PC-3 (cell line): ENCODE measurements at regions not wholly inside any gene's neighbourhood (a gene's known extent, or its start where the extent isn't known, plus 50 kb on each side); places are given as distances from the start of the nearest gene placed in this dataset.

ENCODE experiments used
- ATAC-seq: fragments of 200-7000 bp; cut with Tn5 transposase; 2 replicates; pipeline ENCODE4 v1.9.1; 2020; ENCODE audit warnings: mild to moderate bottlenecking, moderate library complexity
- BruUV-seq: library from RNA; stranded (reverse); fragments of 400-500 nt; replicated peaks from 2 replicates; lab custom pipeline; 2021; lab: Mats Ljungman, UMichigan
- CTCF ChIA-PET: fragments of 300-600 bp; sonication (Branson Sonifier 250); formaldehyde crosslinking; loops from one replicate; lab custom pipeline; 2022; ENCODE audit warnings: antibody characterized with exemption; lab: Charles Lee
- POLR2A ChIA-PET: fragments of 300-600 bp; sonication (Branson Sonifier 250); formaldehyde crosslinking; loops from one replicate; lab custom pipeline; 2022; ENCODE audit warnings: antibody characterized with exemption; ENCODE audit not compliant: unreplicated experiment; lab: Charles Lee
- DNase-seq: peaks from one replicate; pipeline ENCODE4 v3.0.0-alpha.2; 2015
- H2AFZ ChIP-seq: fragments of 300-600 bp; sonication (generic); 2 replicates; pipeline ENCODE4 v1.6.0; 2016; ENCODE audit warnings: antibody characterized with exemption, low read length
- H3F3A ChIP-seq: fragments of 300-600 bp; sonication (generic); one replicate; pipeline ENCODE4 v1.6.0; 2017; ENCODE audit warnings: antibody characterized with exemption, low read length, control low read depth, mild to moderate bottlenecking; ENCODE audit not compliant: unreplicated experiment
- H3K27ac ChIP-seq: fragments of 300-600 bp; sonication (generic); 2 replicates; pipeline ENCODE4 v1.5.1; 2016; ENCODE audit warnings: mild to moderate bottlenecking, low read length
- H3K27me3 ChIP-seq: fragments of 300-600 bp; sonication (generic); 2 replicates; pipeline ENCODE4 v1.6.1; 2016; ENCODE audit warnings: low read length, mixed read lengths
- H3K36me3 ChIP-seq: fragments of 300-600 bp; sonication (generic); 2 replicates; pipeline ENCODE4 v1.6.1; 2016; ENCODE audit warnings: low read depth, mixed run types, low read length, mixed read lengths
- H3K4me1 ChIP-seq: fragments of 300-600 bp; sonication (generic); 2 replicates; pipeline ENCODE4 v1.5.1; 2016; ENCODE audit warnings: low read length; ENCODE audit not compliant: insufficient read depth
- H3K4me2 ChIP-seq: fragments of 300-600 bp; sonication (generic); 2 replicates; pipeline ENCODE4 v1.6.0; 2016; ENCODE audit warnings: low read length
- H3K4me3 ChIP-seq: fragments of 300-600 bp; sonication (generic); 2 replicates; pipeline ENCODE4 v1.5.1; 2016; ENCODE audit warnings: mild to moderate bottlenecking, low read length, mixed read lengths
- H3K79me2 ChIP-seq: fragments of 300-600 bp; sonication (generic); 2 replicates; pipeline ENCODE4 v1.6.1; 2017; ENCODE audit warnings: low read length, mixed read lengths
- H3K9ac ChIP-seq: fragments of 300-600 bp; sonication (generic); 2 replicates; pipeline ENCODE4 v1.6.0; 2016; ENCODE audit warnings: mild to moderate bottlenecking, low read length
- H3K9me2 ChIP-seq: fragments of 300-600 bp; sonication (generic); replicated peaks from 2 replicates; pipeline ENCODE4 v1.6.1; 2016; ENCODE audit warnings: mixed run types, low read length, mixed read lengths
- H3K9me3 ChIP-seq: fragments of 300-600 bp; sonication (generic); 2 replicates; pipeline ENCODE4 v1.6.1; 2016; ENCODE audit warnings: low read length, mixed read lengths
- H4K20me1 ChIP-seq: fragments of 300-600 bp; sonication (generic); 2 replicates; pipeline ENCODE4 v1.6.1; 2016; ENCODE audit warnings: low read length, mixed read lengths
- EZH2 ChIP-seq: fragments of 300-600 bp; sonication (generic); IDR thresholded peaks from one replicate; pipeline ENCODE4 v1.6.1; 2017; ENCODE audit warnings: antibody characterized with exemption, mild to moderate bottlenecking, low read length; ENCODE audit not compliant: unreplicated experiment
- EZH2phosphoT487 ChIP-seq: fragments of 300-600 bp; sonication (generic); IDR thresholded peaks from 2 replicates; pipeline ENCODE4 v1.6.1; 2018; ENCODE audit warnings: mild to moderate bottlenecking, antibody characterized with exemption, low read length, borderline replicate concordance
- intact Hi-C: fragments of 100-400 bp; cut with micrococcal nuclease; formaldehyde crosslinking; loops from 2 replicates; pipeline ENCODE4 v1.9.0; 2023
- TF ChIP-seq, protein P1 (sequence below): fragments of 300-600 bp; sonication (generic); conservative IDR thresholded peaks from 2 replicates; pipeline ENCODE4 v1.5.1; 2017; ENCODE audit warnings: antibody characterized with exemption, low read depth, mild to moderate bottlenecking, low read length

DNA sequence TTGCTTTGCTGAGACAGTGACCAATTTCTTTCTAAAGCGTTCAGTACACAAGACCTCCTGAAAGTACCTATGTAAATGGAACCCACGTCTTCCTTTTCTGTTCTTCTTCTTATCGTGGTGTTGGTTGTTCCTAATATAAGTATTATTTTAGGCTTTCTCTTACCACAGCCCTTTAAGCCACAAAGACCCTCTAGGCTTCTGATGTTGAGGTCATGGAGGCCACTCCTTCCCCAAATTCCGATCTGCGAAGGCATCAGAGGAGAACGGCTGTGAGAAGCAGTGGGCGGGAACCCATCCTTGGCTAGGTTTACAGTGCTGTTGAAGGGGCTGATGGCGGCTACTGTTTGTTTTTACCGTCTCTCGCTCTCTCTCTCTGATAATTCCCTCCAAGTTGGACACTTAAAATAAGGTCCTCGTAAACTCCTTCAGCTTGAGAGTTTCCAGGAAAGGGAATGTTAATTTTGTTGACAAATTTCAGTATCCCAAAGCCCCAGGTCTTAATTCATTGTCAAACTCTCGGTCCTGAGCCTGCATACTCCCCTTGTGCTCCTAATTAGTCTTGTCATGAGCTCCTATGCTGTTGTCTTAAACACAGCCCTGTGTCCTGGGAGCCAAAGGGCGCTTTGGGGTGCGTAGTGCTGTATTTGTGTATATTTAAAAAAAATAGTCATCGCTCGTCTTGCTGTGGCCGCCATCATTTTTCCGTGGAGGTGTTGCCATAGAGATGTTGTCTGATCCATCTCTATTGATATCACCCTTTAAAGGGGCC lies 178.8 kb downstream of the OPA1 start:
- intact Hi-C loops: no loop called here
- ChIA-PET POLR2A (no interaction called here), CTCF (no interaction called here)
- ATAC-seq: no peak
- Histone ChIP-seq H4K20me1 (no peaks in the 10 kb centered on the region), H3K9ac (no peak overlapping the region), H2AFZ (no peak overlapping the region), H3K79me2 (no peaks in the 10 kb centered on the region), H3K4me2 (no peak overlapping the region), H3K4me1 (peaks cover 4% of the 10 kb centered on the region; the same call in 1 of the 2 replicates), H3K27me3 (no peaks in the 10 kb centered on the region), H3K27ac (no peak overlapping the region), H3F3A (no peaks in the 10 kb centered on the region), H3K9me3 (no peaks in the 10 kb centered on the region), H3K4me3 (no peak overlapping the region), H3K9me2 (no peaks in the 10 kb centered on the region), H3K36me3 (no peaks in the 10 kb centered on the region)
- no peak for DNase-seq
- TF ChIP-seq, protein P1, sequence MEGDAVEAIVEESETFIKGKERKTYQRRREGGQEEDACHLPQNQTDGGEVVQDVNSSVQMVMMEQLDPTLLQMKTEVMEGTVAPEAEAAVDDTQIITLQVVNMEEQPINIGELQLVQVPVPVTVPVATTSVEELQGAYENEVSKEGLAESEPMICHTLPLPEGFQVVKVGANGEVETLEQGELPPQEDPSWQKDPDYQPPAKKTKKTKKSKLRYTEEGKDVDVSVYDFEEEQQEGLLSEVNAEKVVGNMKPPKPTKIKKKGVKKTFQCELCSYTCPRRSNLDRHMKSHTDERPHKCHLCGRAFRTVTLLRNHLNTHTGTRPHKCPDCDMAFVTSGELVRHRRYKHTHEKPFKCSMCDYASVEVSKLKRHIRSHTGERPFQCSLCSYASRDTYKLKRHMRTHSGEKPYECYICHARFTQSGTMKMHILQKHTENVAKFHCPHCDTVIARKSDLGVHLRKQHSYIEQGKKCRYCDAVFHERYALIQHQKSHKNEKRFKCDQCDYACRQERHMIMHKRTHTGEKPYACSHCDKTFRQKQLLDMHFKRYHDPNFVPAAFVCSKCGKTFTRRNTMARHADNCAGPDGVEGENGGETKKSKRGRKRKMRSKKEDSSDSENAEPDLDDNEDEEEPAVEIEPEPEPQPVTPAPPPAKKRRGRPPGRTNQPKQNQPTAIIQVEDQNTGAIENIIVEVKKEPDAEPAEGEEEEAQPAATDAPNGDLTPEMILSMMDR: no peak
- TF ChIP-seq EZH2 (no peak), EZH2phosphoT487 (no peak)
- no TSS peak for BruUV-seq

GRCh38 chr3:193772422-193772763 lies 179.4 kb downstream of the OPA1 start:
- DNase-seq (no peak), ATAC-seq (no peak)
- Histone ChIP-seq H3K9ac (no peak overlapping the region), H3K27ac (no peak overlapping the region), H2AFZ (no peak overlapping the region), H3K4me3 (no peak overlapping the region), H4K20me1 (no peaks in the 10 kb centered on the region), H3K9me2 (no peaks in the 10 kb centered on the region), H3K9me3 (no peaks in the 10 kb centered on the region), H3K4me2 (no peak overlapping the region), H3K4me1 (peaks cover 4% of the 10 kb centered on the region; the same call in 1 of the 2 replicates), H3K79me2 (no peaks in the 10 kb centered on the region), H3K36me3 (no peaks in the 10 kb centered on the region), H3K27me3 (no peaks in the 10 kb centered on the region), H3F3A (no peaks in the 10 kb centered on the region)
- BruUV-seq: no TSS peak
- TF ChIP-seq, protein P1: no peak
- TF ChIP-seq EZH2phosphoT487: no peak
- TF ChIP-seq EZH2: no peak
- intact Hi-C loops: no loop called here
- ChIA-PET POLR2A (no interaction called here), CTCF (no interaction called here)
